H9 (cell line): ENCODE measurements at regions not wholly inside any gene's neighbourhood (a gene's known extent, or its start where the extent isn't known, plus 50 kb on each side); places are given as distances from the start of the nearest gene placed in this dataset.

ENCODE experiments used
- DNase-seq: peaks from one replicate; pipeline ENCODE4 v3.0.0-alpha.2; 2017
- H2AFZ ChIP-seq: one replicate; pipeline ENCODE4 v1.6.1; 2013; ENCODE audit warnings: mild to moderate bottlenecking, low read length, control low read depth, moderate library complexity
- H2AK5ac ChIP-seq: 2 replicates; pipeline ENCODE4 v1.6.1; 2013; ENCODE audit warnings: low read length, control low read depth, mixed read lengths; ENCODE audit not compliant: insufficient read length
- H2BK120ac ChIP-seq: one replicate; pipeline ENCODE4 v1.6.1; 2013; ENCODE audit warnings: low read depth, mild to moderate bottlenecking, low read length, control low read depth, inconsistent platforms; ENCODE audit not compliant: poor library complexity, severe bottlenecking
- H2BK12ac ChIP-seq: 2 replicates; pipeline ENCODE4 v1.6.1; 2013; ENCODE audit warnings: low read length, control low read depth, mixed read lengths, low read depth; ENCODE audit not compliant: insufficient read length
- H2BK15ac ChIP-seq: 2 replicates; pipeline ENCODE4 v1.6.1; 2013; ENCODE audit warnings: low read depth, low read length, control low read depth
- H2BK20ac ChIP-seq: one replicate; pipeline ENCODE4 v1.6.1; 2013; ENCODE audit warnings: low read depth, mild to moderate bottlenecking, low read length, control low read depth, inconsistent platforms; ENCODE audit not compliant: poor library complexity, severe bottlenecking
- H2BK5ac ChIP-seq: 2 replicates; pipeline ENCODE4 v1.6.1; 2013; ENCODE audit warnings: low read length, control low read depth, mixed read lengths; ENCODE audit not compliant: insufficient read length
- H3K14ac ChIP-seq: 2 replicates; pipeline ENCODE4 v1.6.1; 2013; ENCODE audit warnings: low read length, control low read depth; ENCODE audit not compliant: insufficient read depth
- H3K18ac ChIP-seq: 2 replicates; pipeline ENCODE4 v1.6.1; 2013; ENCODE audit warnings: low read depth, mild to moderate bottlenecking, mixed read lengths, low read length, control low read depth; ENCODE audit not compliant: insufficient read length
- H3K23ac ChIP-seq: 2 replicates; pipeline ENCODE4 v1.6.1; 2013; ENCODE audit warnings: low read length, control low read depth, mixed read lengths, low read depth; ENCODE audit not compliant: insufficient read length
- H3K23me2 ChIP-seq: 2 replicates; pipeline ENCODE4 v1.6.1; 2013; ENCODE audit warnings: low read depth, mild to moderate bottlenecking, mixed read lengths, low read length, control low read depth; ENCODE audit not compliant: insufficient read length, poor library complexity, severe bottlenecking
- H3K27ac ChIP-seq: 2 replicates; pipeline ENCODE4 v1.5.1; 2013; ENCODE audit warnings: low read length, control low read depth, mixed read lengths, low read depth; ENCODE audit not compliant: insufficient read length
- H3K27me3 ChIP-seq: 2 replicates; pipeline ENCODE4 v1.6.1; 2013; ENCODE audit warnings: low read length, control low read depth, inconsistent platforms; ENCODE audit not compliant: insufficient read depth
- H3K4ac ChIP-seq: 2 replicates; pipeline ENCODE4 v1.6.1; 2013; ENCODE audit warnings: low read depth, mild to moderate bottlenecking, control low read depth, inconsistent platforms, low read length, moderate library complexity
- H3K4me1 ChIP-seq: 2 replicates; pipeline ENCODE4 v1.6.1; 2013; ENCODE audit warnings: low read length, control low read depth, inconsistent platforms; ENCODE audit not compliant: insufficient read depth
- H3K4me2 ChIP-seq: 2 replicates; pipeline ENCODE4 v1.6.1; 2013; ENCODE audit warnings: low read length, control low read depth, mixed read lengths; ENCODE audit not compliant: insufficient read length, insufficient read depth
- H3K56ac ChIP-seq: 2 replicates; pipeline ENCODE4 v1.6.1; 2013; ENCODE audit warnings: low read depth, mild to moderate bottlenecking, mixed read lengths, low read length, control low read depth; ENCODE audit not compliant: insufficient read length
- H3K79me1 ChIP-seq: 2 replicates; pipeline ENCODE4 v1.6.1; 2013; ENCODE audit warnings: low read depth, mild to moderate bottlenecking, moderate library complexity, low read length, control low read depth, inconsistent platforms; ENCODE audit not compliant: insufficient read depth, poor library complexity, severe bottlenecking
- H3K79me2 ChIP-seq: 2 replicates; pipeline ENCODE4 v1.6.1; 2013; ENCODE audit warnings: low read length, control low read depth, inconsistent platforms; ENCODE audit not compliant: insufficient read depth
- H3K9ac ChIP-seq: 2 replicates; pipeline ENCODE4 v1.6.1; 2013; ENCODE audit warnings: low read length, control low read depth, mixed read lengths; ENCODE audit not compliant: insufficient read length; ENCODE audit errors: extremely low read depth
- H3K9me3 ChIP-seq: one replicate; pipeline ENCODE4 v1.6.1; 2013; ENCODE audit warnings: low read depth, low read length, inconsistent platforms; ENCODE audit not compliant: control insufficient read depth
- H3T11ph ChIP-seq: one replicate; pipeline ENCODE4 v1.6.1; 2013; ENCODE audit warnings: mild to moderate bottlenecking, low read length, control low read depth, inconsistent platforms
- H4K20me1 ChIP-seq: one replicate; pipeline ENCODE4 v1.6.1; 2013; ENCODE audit not compliant: control insufficient read depth, insufficient read length, insufficient read depth
- H4K5ac ChIP-seq: 2 replicates; pipeline ENCODE4 v1.6.1; 2013; ENCODE audit warnings: low read depth, mild to moderate bottlenecking, mixed read lengths, low read length, control low read depth; ENCODE audit not compliant: insufficient read length
- H4K8ac ChIP-seq: replicated peaks from 2 replicates; pipeline ENCODE4 v1.6.1; 2013; ENCODE audit warnings: low read length, control low read depth, mixed read lengths, low read depth; ENCODE audit not compliant: insufficient read length
- H4K91ac ChIP-seq: 2 replicates; pipeline ENCODE4 v1.6.1; 2013; ENCODE audit warnings: low read depth, mild to moderate bottlenecking, moderate library complexity, mixed read lengths, low read length, control low read depth; ENCODE audit not compliant: insufficient read length
- H3K27ac Mint-ChIP-seq, 3 experiments: 2 replicates in 2 of 3; 3 replicates in 1 of 3; pipeline ENCODE4 v1.8.0; 2020 to 2021; ENCODE audit warnings: mixed read lengths in 3 of 3, mild to moderate bottlenecking in 1 of 3, moderate library complexity in 1 of 3
- H3K27me3 Mint-ChIP-seq: 2 replicates; pipeline ENCODE4 v1.8.0; 2021; ENCODE audit warnings: low read depth, mild to moderate bottlenecking, moderate library complexity, mixed read lengths
- H3K36me3 Mint-ChIP-seq, 3 experiments: 2 replicates in 2 of 3; 3 replicates in 1 of 3; pipeline ENCODE4 v1.8.0; 2020 to 2021; ENCODE audit warnings: low read depth in 3 of 3, mixed read lengths in 3 of 3; ENCODE audit not compliant: insufficient read depth in 1 of 3
- H3K4me1 Mint-ChIP-seq, 2 experiments: 2 replicates each; pipeline ENCODE4 v1.8.0; 2020; ENCODE audit warnings: mixed read lengths in 2 of 2
- H3K4me3 Mint-ChIP-seq, 2 experiments: 2 replicates in 1 of 2; 3 replicates in 1 of 2; pipeline ENCODE4 v1.8.0; 2020 to 2021; ENCODE audit warnings: mild to moderate bottlenecking in 2 of 2, mixed read lengths in 2 of 2, moderate library complexity in 1 of 2
- H3K9me3 Mint-ChIP-seq, 2 experiments: 2 replicates in 1 of 2; 3 replicates in 1 of 2; pipeline ENCODE4 v1.8.0; 2020; ENCODE audit warnings: mild to moderate bottlenecking in 2 of 2, mixed read lengths in 2 of 2, moderate library complexity in 1 of 2
- WGBS: extraction: QIAGEN DNeasy Blood & Tissue Kit; methylation state at CpG from one replicate; pipeline ENCODE4 v1.1.7; 2013; ENCODE audit warnings: missing lambda C conversion rate, low lambda C conversion rate, mixed read lengths; ENCODE audit not compliant: insufficient read length; ENCODE audit errors: extremely low coverage; 5-methylcytosine and 5-hydroxymethylcytosine counted together
- TF ChIP-seq, protein P1 (sequence below): fragments of 200-600 bp; sonication (generic); conservative IDR thresholded peaks from 3 replicates; pipeline ENCODE4 v1.8.0; 2021; ENCODE audit warnings: antibody characterized with exemption, mild to moderate bottlenecking

DNA sequence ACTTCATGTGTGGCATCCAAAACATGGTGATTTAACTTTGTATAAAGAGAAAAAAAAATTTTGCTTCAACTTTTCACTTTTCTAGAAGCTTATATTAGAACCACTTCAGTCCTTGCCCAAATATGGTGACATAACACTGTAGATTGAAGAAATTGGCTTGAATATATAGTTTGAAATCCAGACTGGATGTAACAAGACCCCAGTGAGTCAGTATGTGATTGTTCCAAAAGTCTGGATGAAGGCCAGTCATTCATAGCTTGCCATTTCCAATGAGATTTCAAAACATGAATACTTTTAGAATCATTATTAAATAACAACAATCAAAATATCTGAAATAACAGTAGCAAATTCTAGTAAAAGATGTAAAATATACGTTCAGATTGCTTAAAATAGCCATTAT is 104.8 kb upstream of the FN1 start:
- Histone ChIP-seq H2BK120ac (no peak overlapping the region), H3K4me1 (peaks cover 6% of the 10 kb centered on the region; the same call in 1 of the 2 replicates), H2AFZ (no peak overlapping the region), H3K18ac (no peak overlapping the region), H3K9me3 (no peaks in the 10 kb centered on the region), H3K27ac (no peak overlapping the region), H3K14ac (no peak overlapping the region), H2BK15ac (no peak overlapping the region), H3K23me2 (no peaks in the 10 kb centered on the region), H3K79me2 (no peaks in the 10 kb centered on the region), H3K23ac (no peak overlapping the region), H4K91ac (no peak overlapping the region), H2BK12ac (no peak overlapping the region), H3T11ph (no peak overlapping the region), H3K56ac (no peak overlapping the region), H3K9ac (no peak overlapping the region), H4K20me1 (no peaks in the 10 kb centered on the region), H2BK5ac (no peak overlapping the region), H4K8ac (no peak overlapping the region), H3K79me1 (no peaks in the 10 kb centered on the region), H2AK5ac (no peak overlapping the region), H4K5ac (no peak overlapping the region), H3K4me2 (no peak overlapping the region), H3K27me3 (no peaks in the 10 kb centered on the region), H3K4ac (no peak overlapping the region), H2BK20ac (no peak overlapping the region)
- peaks cover 6% of the 10 kb centered on the region in 2 experiments for H3K4me1 Mint-ChIP-seq
- H3K27me3 Mint-ChIP-seq, result no peaks in the 10 kb centered on the region
- no peak overlapping the region for H3K4me3 Mint-ChIP-seq
- no peaks in the 10 kb centered on the region for H3K9me3 Mint-ChIP-seq
- no peak overlapping the region for H3K27ac Mint-ChIP-seq
- no peak for DNase-seq
- peaks cover 0 to 3% (median 0%) of the 10 kb centered on the region in 3 experiments; a peak in 1 of 7 replicates for H3K36me3 Mint-ChIP-seq
- TF ChIP-seq, protein P1, sequence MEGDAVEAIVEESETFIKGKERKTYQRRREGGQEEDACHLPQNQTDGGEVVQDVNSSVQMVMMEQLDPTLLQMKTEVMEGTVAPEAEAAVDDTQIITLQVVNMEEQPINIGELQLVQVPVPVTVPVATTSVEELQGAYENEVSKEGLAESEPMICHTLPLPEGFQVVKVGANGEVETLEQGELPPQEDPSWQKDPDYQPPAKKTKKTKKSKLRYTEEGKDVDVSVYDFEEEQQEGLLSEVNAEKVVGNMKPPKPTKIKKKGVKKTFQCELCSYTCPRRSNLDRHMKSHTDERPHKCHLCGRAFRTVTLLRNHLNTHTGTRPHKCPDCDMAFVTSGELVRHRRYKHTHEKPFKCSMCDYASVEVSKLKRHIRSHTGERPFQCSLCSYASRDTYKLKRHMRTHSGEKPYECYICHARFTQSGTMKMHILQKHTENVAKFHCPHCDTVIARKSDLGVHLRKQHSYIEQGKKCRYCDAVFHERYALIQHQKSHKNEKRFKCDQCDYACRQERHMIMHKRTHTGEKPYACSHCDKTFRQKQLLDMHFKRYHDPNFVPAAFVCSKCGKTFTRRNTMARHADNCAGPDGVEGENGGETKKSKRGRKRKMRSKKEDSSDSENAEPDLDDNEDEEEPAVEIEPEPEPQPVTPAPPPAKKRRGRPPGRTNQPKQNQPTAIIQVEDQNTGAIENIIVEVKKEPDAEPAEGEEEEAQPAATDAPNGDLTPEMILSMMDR, result no peak
- WGBS, result no CpG with 5 or more reads among the region's 1 CpG
